ENCODE measurements at regions not wholly inside any gene's neighbourhood (a gene's known extent, or its start where the extent isn't known, plus 50 kb on each side); places are given as distances from the start of the nearest gene placed in this dataset.

DNA sequence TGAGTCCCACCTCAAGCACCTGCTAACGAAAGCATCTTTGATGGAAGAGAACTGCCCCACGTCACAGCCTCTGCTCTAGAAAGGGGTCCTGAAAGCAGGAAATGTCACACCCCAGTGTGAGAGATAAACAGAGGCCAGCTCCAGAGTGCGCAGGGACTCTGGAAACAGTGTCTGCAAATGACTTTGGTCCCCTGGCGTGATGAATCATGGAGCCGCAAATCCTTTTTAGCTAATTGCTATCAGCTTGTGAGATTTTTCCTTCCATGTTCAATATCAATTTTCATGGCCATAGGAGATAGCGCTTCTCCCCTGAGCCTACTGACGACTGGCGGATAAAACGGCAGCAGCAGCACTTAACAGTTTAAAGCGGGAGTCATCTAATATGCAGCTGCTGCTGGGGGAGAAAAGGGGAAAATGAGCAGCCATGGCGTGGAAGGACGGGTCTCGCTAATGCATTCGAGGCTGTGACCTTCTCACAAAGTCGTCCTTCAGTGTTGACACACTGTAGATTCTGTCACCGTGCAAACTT is 209.6 kb upstream of the IRX1 start:
- TF ChIP-seq MYC (IDR thresholded peaks at IDR 0.05; ENCODE audit: borderline replicate concordance, low read length) (no peak), SREBF2 (IDR thresholded peaks at IDR 0.05) (no peak), POLR2A (IDR thresholded peaks at IDR 0.05; ENCODE audit: low read length) (no peak), PHF8 (IDR thresholded peaks at IDR 0.05; ENCODE audit: borderline replicate concordance, low read depth) (no peak), BHLHE40 (IDR thresholded peaks at IDR 0.05; ENCODE audit: low read depth, low read length) (no peak)
- TF ChIP-seq, protein P1, sequence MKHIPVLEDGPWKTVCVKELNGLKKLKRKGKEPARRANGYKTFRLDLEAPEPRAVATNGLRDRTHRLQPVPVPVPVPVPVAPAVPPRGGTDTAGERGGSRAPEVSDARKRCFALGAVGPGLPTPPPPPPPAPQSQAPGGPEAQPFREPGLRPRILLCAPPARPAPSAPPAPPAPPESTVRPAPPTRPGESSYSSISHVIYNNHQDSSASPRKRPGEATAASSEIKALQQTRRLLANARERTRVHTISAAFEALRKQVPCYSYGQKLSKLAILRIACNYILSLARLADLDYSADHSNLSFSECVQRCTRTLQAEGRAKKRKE (CRISPR knock-in tag; IDR thresholded peaks at IDR 0.05; ENCODE audit: low read depth): no peak
- TF ChIP-seq, protein P2, sequence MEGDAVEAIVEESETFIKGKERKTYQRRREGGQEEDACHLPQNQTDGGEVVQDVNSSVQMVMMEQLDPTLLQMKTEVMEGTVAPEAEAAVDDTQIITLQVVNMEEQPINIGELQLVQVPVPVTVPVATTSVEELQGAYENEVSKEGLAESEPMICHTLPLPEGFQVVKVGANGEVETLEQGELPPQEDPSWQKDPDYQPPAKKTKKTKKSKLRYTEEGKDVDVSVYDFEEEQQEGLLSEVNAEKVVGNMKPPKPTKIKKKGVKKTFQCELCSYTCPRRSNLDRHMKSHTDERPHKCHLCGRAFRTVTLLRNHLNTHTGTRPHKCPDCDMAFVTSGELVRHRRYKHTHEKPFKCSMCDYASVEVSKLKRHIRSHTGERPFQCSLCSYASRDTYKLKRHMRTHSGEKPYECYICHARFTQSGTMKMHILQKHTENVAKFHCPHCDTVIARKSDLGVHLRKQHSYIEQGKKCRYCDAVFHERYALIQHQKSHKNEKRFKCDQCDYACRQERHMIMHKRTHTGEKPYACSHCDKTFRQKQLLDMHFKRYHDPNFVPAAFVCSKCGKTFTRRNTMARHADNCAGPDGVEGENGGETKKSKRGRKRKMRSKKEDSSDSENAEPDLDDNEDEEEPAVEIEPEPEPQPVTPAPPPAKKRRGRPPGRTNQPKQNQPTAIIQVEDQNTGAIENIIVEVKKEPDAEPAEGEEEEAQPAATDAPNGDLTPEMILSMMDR (IDR thresholded peaks at IDR 0.05): no peak
- FAIRE-seq: no peak
- no peak for DNase-seq (ENCODE audit: low read depth in 1 of 2, low spot score in 1 of 2)
- no peak for ATAC-seq
- Histone ChIP-seq H3K4me2 (no peak overlapping the region), H3K4me1 (no peaks in the 10 kb centered on the region), H3K27ac (no peak overlapping the region), H3K4me3 (no peak overlapping the region), H3K9me3 (no peaks in the 10 kb centered on the region)
- POLR2A ChIA-PET: no interaction called here
- CTCF ChIA-PET: no interaction called here
- WGBS (ENCODE audit: missing lambda C conversion rate): 29% methylated on average over 16 of the region's 16 CpGs

DNA sequence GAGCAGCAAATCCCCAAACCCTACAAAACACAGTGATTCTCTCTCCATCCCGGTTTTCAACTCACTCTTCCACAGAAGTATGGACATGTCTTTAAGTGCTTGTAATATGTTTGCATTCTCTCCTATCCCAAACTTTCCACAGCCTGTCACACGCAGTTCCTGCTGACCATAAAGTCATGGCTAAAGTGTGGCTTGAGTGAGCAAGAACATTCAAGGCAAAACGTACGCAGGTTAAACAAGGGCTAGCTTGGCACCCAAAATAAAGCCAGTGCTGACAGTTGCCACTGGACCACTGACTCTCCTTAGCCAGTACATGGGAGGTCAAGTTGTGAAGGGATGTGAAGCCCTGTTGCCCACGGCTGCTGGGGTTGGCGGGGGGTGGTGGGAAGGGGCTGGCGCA is 211.1 kb upstream of the IRX1 start:
- H3K27ac ChIP-seq: no peak overlapping the region
- H3K4me3 ChIP-seq: no peak overlapping the region
- TF ChIP-seq NPAS2 (CRISPR knock-in tag; IDR thresholded peaks at IDR 0.05; ENCODE audit: borderline replicate concordance) (no peak), CHD4 (IDR thresholded peaks at IDR 0.05; ENCODE audit: borderline replicate concordance) (no peak), RCOR1 (IDR thresholded peaks at IDR 0.05; ENCODE audit: low read depth, low read length) (no peak), MAZ (IDR thresholded peaks at IDR 0.05; ENCODE audit: borderline replicate concordance, low read depth, low read length) (no peak), FOXS1 (CRISPR knock-in tag; IDR thresholded peaks at IDR 0.05) (no peak), POLR2A (IDR thresholded peaks at IDR 0.05; ENCODE audit: low read length) (no peak), RFX5 (IDR thresholded peaks at IDR 0.05) (no peak), SMC3 (IDR thresholded peaks at IDR 0.05) (no peak), HDAC2 (IDR thresholded peaks at IDR 0.05) (no peak), TP53 (CRISPR knock-in tag; IDR thresholded peaks at IDR 0.05) (no peak), NR3C1 (IDR thresholded peaks at IDR 0.05) (no peak), HEYL (CRISPR knock-in tag; IDR thresholded peaks at IDR 0.05) (no peak), JUNB (IDR thresholded peaks at IDR 0.05) (no peak), PHF8 (IDR thresholded peaks at IDR 0.05; ENCODE audit: borderline replicate concordance, low read depth) (no peak)
- TF ChIP-seq, protein P3, sequence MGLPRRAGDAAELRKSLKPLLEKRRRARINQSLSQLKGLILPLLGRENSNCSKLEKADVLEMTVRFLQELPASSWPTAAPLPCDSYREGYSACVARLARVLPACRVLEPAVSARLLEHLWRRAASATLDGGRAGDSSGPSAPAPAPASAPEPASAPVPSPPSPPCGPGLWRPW (IDR thresholded peaks at IDR 0.05): no peak
- TF ChIP-seq, protein P2 (IDR thresholded peaks at IDR 0.05): no peak
- TF ChIP-seq, protein P4, sequence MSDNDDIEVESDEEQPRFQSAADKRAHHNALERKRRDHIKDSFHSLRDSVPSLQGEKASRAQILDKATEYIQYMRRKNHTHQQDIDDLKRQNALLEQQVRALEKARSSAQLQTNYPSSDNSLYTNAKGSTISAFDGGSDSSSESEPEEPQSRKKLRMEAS (IDR thresholded peaks at IDR 0.05): no peak
- TF ChIP-seq, protein P5, sequence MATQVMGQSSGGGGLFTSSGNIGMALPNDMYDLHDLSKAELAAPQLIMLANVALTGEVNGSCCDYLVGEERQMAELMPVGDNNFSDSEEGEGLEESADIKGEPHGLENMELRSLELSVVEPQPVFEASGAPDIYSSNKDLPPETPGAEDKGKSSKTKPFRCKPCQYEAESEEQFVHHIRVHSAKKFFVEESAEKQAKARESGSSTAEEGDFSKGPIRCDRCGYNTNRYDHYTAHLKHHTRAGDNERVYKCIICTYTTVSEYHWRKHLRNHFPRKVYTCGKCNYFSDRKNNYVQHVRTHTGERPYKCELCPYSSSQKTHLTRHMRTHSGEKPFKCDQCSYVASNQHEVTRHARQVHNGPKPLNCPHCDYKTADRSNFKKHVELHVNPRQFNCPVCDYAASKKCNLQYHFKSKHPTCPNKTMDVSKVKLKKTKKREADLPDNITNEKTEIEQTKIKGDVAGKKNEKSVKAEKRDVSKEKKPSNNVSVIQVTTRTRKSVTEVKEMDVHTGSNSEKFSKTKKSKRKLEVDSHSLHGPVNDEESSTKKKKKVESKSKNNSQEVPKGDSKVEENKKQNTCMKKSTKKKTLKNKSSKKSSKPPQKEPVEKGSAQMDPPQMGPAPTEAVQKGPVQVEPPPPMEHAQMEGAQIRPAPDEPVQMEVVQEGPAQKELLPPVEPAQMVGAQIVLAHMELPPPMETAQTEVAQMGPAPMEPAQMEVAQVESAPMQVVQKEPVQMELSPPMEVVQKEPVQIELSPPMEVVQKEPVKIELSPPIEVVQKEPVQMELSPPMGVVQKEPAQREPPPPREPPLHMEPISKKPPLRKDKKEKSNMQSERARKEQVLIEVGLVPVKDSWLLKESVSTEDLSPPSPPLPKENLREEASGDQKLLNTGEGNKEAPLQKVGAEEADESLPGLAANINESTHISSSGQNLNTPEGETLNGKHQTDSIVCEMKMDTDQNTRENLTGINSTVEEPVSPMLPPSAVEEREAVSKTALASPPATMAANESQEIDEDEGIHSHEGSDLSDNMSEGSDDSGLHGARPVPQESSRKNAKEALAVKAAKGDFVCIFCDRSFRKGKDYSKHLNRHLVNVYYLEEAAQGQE (IDR thresholded peaks at IDR 0.05): no peak
- ChIA-PET POLR2A (no interaction called here), CTCF (interaction anchor here (0.6 kb wide), 1 partner anchor 761 kb away, joined by 4 read pairs; no protein-coding TSS in a partner anchor)
- H3K4me1 ChIP-seq: no peaks in the 10 kb centered on the region
- no peaks in the 10 kb centered on the region for H3K9me3 ChIP-seq
- DNase-seq (ENCODE audit: low read depth in 1 of 2, low spot score in 1 of 2) (no peak), FAIRE-seq (no peak), ATAC-seq (no peak)
- H3K4me2 ChIP-seq: no peak overlapping the region
- 20% methylated on average over 6 of the region's 7 CpGs for WGBS (ENCODE audit: missing lambda C conversion rate)

Measured in A549 (cell line).